ENCODE measurements at regions not wholly inside any gene's neighbourhood (a gene's known extent, or its start where the extent isn't known, plus 50 kb on each side); places are given as distances from the start of the nearest gene placed in this dataset.

GRCh38 chr12:91622037-91622436 lies 439.4 kb upstream of the DCN start:
- DNase-seq (ENCODE audit: low read depth) = no peak

GRCh38 chr12:91620992-91621391 lies 438.4 kb upstream of the DCN start:
- DNase-seq (ENCODE audit: low read depth) = no peak

GRCh38 chr12:91620422-91620821 lies 437.8 kb upstream of the DCN start:
- DNase-seq (ENCODE audit: low read depth) = no peak

- no peak for DNase-seq (ENCODE audit: low read depth)
Observed at GRCh38 chr12:91618281-91618680, 435.7 kb upstream of the DCN start.

GRCh38 chr12:91617818-91618217 lies 435.2 kb upstream of the DCN start:
- no peak for DNase-seq (ENCODE audit: low read depth)

GRCh38 chr12:91616416-91616815 lies 433.8 kb upstream of the DCN start:
- DNase-seq (ENCODE audit: low read depth) = no peak

GRCh38 chr12:91613223-91613779 lies 430.7 kb upstream of the DCN start:
- no peak for DNase-seq (ENCODE audit: low read depth)

GRCh38 chr12:91610561-91610960 lies 427.9 kb upstream of the DCN start:
- no peak for DNase-seq (ENCODE audit: low read depth)

GRCh38 chr12:91609283-91609682 lies 426.7 kb upstream of the DCN start:
- DNase-seq (ENCODE audit: low read depth) = no peak

- no peak for DNase-seq (ENCODE audit: low read depth)
Observed at GRCh38 chr12:91608542-91608941, 425.9 kb upstream of the DCN start.

- no peak for DNase-seq (ENCODE audit: low read depth)
Observed at GRCh38 chr12:91606662-91607377, 424.2 kb upstream of the DCN start.

GRCh38 chr12:91604897-91605296 lies 422.3 kb upstream of the DCN start:
- no peak for DNase-seq (ENCODE audit: low read depth)

GRCh38 chr12:91603060-91603459 lies 420.4 kb upstream of the DCN start:
- DNase-seq (ENCODE audit: low read depth) = no peak

- DNase-seq (ENCODE audit: low read depth) = no peak
Observed at GRCh38 chr12:91601054-91601453, 418.4 kb upstream of the DCN start.

GRCh38 chr12:91594715-91595114 lies 412.1 kb upstream of the DCN start:
- no peak for DNase-seq (ENCODE audit: low read depth)

GRCh38 chr12:91591639-91591987 lies 409.0 kb upstream of the DCN start:
- no peak for DNase-seq (ENCODE audit: low read depth)

GRCh38 chr12:91590966-91591638 lies 408.5 kb upstream of the DCN start:
- DNase-seq (ENCODE audit: low read depth) = no peak

- DNase-seq (ENCODE audit: low read depth) = no peak
Observed at GRCh38 chr12:91588874-91589454, 406.3 kb upstream of the DCN start.

GRCh38 chr12:91586015-91586414 lies 403.4 kb upstream of the DCN start:
- DNase-seq (ENCODE audit: low read depth) = no peak

- no peak for DNase-seq (ENCODE audit: low read depth)
Observed at GRCh38 chr12:91582811-91583210, 400.2 kb upstream of the DCN start.

- no peak for DNase-seq (ENCODE audit: low read depth)
Observed at GRCh38 chr12:91579516-91580263, 397.1 kb upstream of the DCN start.

Measured in activated T-helper 1 cell treated with Interleukin-2 at 50 U/mL for 16 hours (primary cell).